IPS-18c (cell line): ENCODE measurements at regions not wholly inside any gene's neighbourhood (a gene's known extent, or its start where the extent isn't known, plus 50 kb on each side); places are given as distances from the start of the nearest gene placed in this dataset.

ENCODE experiments used
- H3K4me3 ChIP-seq: 2 replicates; pipeline ENCODE4 v1.7.0; 2013; ENCODE audit warnings: low read depth, mild to moderate bottlenecking, low read length, moderate library complexity; ENCODE audit not compliant: insufficient read depth
- H3K9me3 ChIP-seq: one replicate; pipeline ENCODE4 v1.6.1; 2013; ENCODE audit warnings: mild to moderate bottlenecking, low read length, moderate library complexity; ENCODE audit not compliant: control insufficient read depth, insufficient read depth

GRCh38 chr15:39061952-39062464 lies 497.4 kb upstream of the RASGRP1 start:
- no peak overlapping the region for H3K4me3 ChIP-seq
- H3K9me3 ChIP-seq, result no peaks in the 10 kb centered on the region

GRCh38 chr15:39066677-39067076 lies 502.1 kb upstream of the RASGRP1 start:
- Histone ChIP-seq H3K4me3 (no peak overlapping the region), H3K9me3 (no peaks in the 10 kb centered on the region)

DNA sequence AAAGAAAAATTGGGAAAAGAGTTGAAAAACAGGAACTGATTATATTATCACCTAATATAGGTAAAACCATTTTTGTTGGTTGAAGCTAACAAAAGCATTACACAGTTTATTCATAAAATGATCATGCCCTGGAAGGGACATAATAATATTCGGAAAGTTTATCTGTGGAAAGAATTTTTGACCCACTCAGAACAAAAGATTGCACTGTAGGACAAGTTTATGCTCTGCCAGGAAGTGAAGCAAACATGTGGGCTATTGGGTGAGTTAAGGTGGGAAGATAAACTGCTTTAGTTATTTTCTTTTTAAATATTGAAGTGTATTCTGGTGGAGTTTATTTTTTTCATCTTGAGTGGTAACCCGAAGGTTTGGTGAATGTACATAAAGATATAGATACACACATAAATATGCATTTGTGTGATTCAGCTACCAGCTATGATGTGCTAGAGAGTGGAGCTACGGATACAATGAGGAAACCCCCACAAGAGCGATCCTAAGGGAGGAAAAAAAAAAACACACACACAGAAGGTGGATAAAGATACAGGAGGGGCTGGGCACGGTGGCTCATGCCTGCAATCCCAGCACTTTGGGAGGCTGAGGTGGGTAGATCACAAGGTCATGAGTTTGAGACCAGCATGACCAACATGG lies 506.4 kb upstream of the THBS1 start:
- H3K9me3 ChIP-seq, result no peaks in the 10 kb centered on the region
- no peak overlapping the region for H3K4me3 ChIP-seq

- no peaks in the 10 kb centered on the region for H3K9me3 ChIP-seq
- no peak overlapping the region for H3K4me3 ChIP-seq
Measured at GRCh38 chr15:39075311-39075710, 505.6 kb upstream of the THBS1 start.

DNA sequence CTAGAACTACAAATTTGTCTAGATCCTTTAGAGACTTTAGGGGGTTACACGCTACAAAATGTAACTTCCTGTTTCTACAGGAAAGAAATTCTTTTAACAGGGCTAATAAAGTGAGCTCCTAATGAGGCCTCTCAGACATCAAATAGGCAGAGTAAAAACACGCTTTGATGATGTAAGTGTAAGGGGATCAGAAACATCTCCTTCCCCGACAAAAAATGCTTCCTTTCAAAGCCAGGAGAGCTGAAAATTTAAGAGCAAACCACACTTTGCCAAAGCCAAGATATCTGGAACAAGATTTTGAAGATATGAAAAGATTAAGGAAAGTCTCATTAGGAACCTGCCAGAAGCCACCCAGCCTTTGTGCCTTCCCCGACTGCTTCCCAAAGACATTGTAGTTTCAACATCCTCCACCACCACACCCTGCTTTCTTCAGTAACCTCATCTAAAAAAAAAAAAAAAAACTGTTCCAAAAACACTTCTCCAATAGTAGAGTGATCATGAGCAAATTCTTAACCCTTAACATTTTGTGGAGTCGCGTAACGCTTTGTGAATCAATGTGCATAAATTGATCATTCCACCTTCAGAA lies 505.0 kb upstream of the THBS1 start:
- Histone ChIP-seq H3K4me3 (no peak overlapping the region), H3K9me3 (no peaks in the 10 kb centered on the region)

- Histone ChIP-seq H3K9me3 (no peaks in the 10 kb centered on the region), H3K4me3 (no peak overlapping the region)
Measured at GRCh38 chr15:39078026-39078425, 502.9 kb upstream of the THBS1 start.

DNA sequence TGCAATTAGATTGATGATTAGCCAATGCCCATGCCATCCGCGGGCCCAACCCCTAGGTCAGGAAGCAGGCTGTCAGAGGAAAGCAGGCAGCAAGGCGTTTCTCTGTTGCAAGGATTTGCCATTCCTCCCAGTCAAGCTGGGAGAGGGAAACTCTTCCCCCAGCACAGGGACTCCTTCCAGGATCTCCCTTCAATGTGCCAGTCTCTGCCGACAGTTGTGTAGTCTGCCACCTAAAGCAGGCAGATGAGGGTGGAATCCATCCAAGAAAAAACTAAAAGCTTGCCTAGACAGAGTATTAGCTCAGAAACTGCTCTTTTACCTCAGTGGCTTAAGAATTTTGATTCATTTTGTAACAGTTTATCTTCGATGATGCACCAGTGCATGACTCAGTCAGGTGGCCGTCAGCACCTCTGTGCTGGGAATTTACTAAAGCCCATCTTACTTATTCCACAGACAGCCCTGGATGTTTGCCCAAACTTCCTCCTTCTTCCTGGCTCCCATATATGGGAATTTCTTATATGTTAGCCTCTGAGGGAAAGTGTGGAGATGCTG lies 501.5 kb upstream of the THBS1 start:
- no peaks in the 10 kb centered on the region for H3K9me3 ChIP-seq
- H3K4me3 ChIP-seq, result no peak overlapping the region

- Histone ChIP-seq H3K9me3 (no peaks in the 10 kb centered on the region), H3K4me3 (no peak overlapping the region)
Measured at GRCh38 chr15:39083213-39083612, 497.7 kb upstream of the THBS1 start.

GRCh38 chr15:39084674-39085530 lies 496.0 kb upstream of the THBS1 start:
- Histone ChIP-seq H3K9me3 (no peaks in the 10 kb centered on the region), H3K4me3 (no peak overlapping the region)

DNA sequence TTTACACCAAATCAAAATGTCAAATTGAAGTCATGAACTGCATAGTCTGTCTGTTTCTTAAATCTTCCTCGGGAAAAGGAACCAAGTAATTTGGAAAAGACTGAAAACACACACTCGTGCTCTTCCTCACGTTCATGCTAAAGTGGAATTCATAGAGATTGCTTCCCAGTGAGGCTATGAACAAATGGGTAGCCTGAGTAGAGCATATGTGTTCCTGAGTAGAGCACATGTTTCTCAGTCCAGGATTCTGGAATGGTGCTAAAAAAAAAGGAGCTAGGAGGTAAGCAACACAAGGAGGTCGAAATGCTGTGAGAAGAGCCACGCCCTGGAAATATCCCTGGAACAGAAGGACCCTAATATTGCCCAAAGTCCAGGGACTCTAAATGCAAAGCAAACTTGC lies 494.2 kb upstream of the THBS1 start:
- Histone ChIP-seq H3K9me3 (no peaks in the 10 kb centered on the region), H3K4me3 (no peak overlapping the region)

- Histone ChIP-seq H3K9me3 (no peaks in the 10 kb centered on the region), H3K4me3 (no peak overlapping the region)
Measured at GRCh38 chr15:39088156-39088555, 492.7 kb upstream of the THBS1 start.

DNA sequence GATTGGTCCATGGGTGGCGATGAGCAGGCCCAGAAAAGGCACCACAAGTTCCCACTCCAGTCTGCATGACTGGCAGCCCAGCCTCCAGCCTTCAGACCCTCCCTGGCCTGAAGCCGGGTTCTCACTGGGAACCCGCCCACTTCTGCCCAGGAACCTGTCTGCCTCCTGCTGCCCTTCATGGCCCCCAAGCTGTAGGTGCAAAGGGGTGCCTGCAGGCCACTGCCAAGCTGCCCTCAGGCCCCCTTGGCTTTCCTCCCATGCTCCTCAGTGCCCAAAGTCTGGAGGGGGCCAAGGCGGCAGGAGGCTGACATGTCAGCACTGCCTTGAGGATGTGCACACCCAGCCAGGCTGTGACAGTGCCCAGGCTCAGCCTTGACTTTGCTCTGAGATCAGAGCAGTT lies 488.5 kb upstream of the THBS1 start:
- H3K4me3 ChIP-seq, result no peak overlapping the region
- H3K9me3 ChIP-seq, result no peaks in the 10 kb centered on the region

- Histone ChIP-seq H3K9me3 (no peaks in the 10 kb centered on the region), H3K4me3 (no peak overlapping the region)
Measured at GRCh38 chr15:39092761-39093160, 488.1 kb upstream of the THBS1 start.

DNA sequence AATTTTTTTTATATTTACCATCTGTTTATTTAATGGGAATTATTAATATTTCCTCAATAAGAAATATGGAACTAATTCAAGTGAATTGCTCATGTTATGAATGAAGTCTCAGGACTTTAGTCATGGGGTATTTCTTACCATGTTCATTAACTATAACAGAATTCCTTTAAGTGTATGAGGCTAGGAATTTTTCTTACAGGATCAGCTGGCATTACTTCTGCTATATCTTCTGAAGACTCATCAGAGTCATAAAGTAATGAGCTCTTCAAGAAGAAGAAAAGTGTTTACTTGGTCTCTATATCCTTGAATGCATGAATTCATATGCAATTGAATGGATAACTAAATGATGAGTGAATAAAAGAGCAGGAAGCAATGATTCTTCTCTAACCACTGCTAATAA lies 486.8 kb upstream of the THBS1 start:
- no peaks in the 10 kb centered on the region for H3K9me3 ChIP-seq
- H3K4me3 ChIP-seq, result no peak overlapping the region

GRCh38 chr15:39095218-39095879 lies 485.5 kb upstream of the THBS1 start:
- Histone ChIP-seq H3K9me3 (no peaks in the 10 kb centered on the region), H3K4me3 (no peak overlapping the region)

GRCh38 chr15:39096608-39097205 lies 484.2 kb upstream of the THBS1 start:
- Histone ChIP-seq H3K4me3 (no peak overlapping the region), H3K9me3 (no peaks in the 10 kb centered on the region)

DNA sequence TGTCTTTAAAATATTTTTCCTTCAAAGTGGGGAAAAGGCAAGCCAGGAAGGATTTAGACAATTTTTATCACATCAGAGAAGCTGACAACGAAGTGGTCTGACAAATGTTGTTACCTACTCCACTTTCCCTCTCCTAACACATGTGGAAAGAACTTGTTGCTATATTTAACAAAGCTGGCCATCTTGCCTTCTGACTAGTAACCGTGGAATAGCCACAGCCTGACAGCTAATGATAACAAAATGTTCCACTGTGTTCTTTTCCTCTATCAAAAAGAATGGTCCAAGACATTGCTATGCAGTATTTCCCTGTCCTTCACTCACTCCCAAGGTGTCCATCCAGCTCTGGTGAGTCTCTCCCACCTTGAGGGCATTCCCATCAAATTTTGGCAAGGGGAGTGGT lies 481.4 kb upstream of the THBS1 start:
- no peaks in the 10 kb centered on the region for H3K9me3 ChIP-seq
- no peak overlapping the region for H3K4me3 ChIP-seq
